ENCODE measurements at regions not wholly inside any gene's neighbourhood (a gene's known extent, or its start where the extent isn't known, plus 50 kb on each side); places are given as distances from the start of the nearest gene placed in this dataset.
"Not testable (repeated sequence)": the region's sequence is repeated elsewhere in the genome, so short reads cannot be mapped to it uniquely, and the experiment has no call there.

DNA sequence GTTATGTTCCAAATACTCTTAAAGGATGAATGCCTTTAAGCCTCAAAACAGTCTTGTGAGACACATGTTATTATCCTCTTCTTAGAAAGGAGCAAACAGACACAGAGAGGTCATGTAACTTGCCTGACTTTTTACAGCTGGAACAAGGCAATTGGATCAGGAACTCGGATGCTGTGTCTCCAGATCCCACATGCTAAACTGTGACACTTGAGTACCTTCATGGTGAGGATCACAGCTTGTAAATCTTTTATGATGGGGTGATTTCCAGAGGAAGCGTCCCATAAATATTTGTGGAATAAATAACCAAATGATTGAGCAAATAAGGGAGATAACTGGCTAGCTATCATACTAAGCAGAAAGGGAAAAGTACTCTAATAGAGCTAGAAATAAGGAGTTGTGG, 171.2 kb downstream of the C11orf91 start:
- Histone ChIP-seq H3K9me3 (replicated peaks in 1 of 3) (peaks cover 0 to 6% (median 0%) of the 10 kb centered on the region in 3 donors), H3K27ac (no peak overlapping the region), H3K4me1 (replicated peaks in 1 of 2) (no peaks in the 10 kb centered on the region), H3K36me3 (replicated peaks in 1 of 2) (no peaks in the 10 kb centered on the region), H3K27me3 (no peaks in the 10 kb centered on the region), H3K4me3 (no peak overlapping the region)
- no peak for TF ChIP-seq CTCF (IDR thresholded peaks at IDR 0.05)
- TF ChIP-seq POLR2A (IDR thresholded peaks at IDR 0.05), result no peak
- DNase-seq, result no peak
- WGBS, 4 donors, result 76 to 88% (median 80%) methylated on average over 2 of the region's 2 CpGs
- intact Hi-C loops (cut with DNase I), result no loop called here

GRCh38 chr11:33527738-33528137, 172.9 kb downstream of the C11orf91 start:
- H3K36me3 ChIP-seq (replicated peaks in 1 of 2); H3K4me1 ChIP-seq (replicated peaks in 1 of 2); H3K27ac ChIP-seq; H3K27me3 ChIP-seq; intact Hi-C loops (cut with DNase I); DNase-seq; H3K4me3 ChIP-seq; H3K9me3 ChIP-seq (replicated peaks in 1 of 3): not testable (repeated sequence)
- WGBS, 4 donors, result 88 to 94% (median 91%) methylated on average over 4 of the region's 4 CpGs

DNA sequence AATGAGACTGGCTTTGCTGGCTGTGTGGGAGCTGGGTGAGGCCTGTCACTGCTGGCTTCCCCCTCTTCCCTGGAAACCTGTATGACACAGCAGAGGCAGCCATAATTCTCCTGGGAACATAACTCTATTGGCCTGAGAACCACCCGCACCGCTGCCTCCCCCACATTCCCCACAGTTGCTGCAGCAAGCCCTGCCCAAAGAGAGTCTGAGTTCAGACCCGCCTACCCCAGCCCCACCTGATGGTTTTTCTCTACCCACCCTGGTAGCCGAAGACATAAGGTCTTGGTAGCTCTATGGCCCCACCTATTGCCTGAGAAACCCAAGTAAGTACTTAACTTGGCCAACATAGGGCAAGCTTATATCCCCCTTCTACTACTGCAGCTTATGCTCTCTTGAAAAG, 174.8 kb downstream of the C11orf91 start:
- H3K4me1 ChIP-seq (replicated peaks in 1 of 2), result no peaks in the 10 kb centered on the region
- no peak overlapping the region for H3K4me3 ChIP-seq
- intact Hi-C loops (cut with DNase I), result no loop called here
- no peak for TF ChIP-seq CTCF (IDR thresholded peaks at IDR 0.05)
- TF ChIP-seq POLR2A (IDR thresholded peaks at IDR 0.05), result no peak
- 83 to 94% (median 90%) methylated on average over 4 of the region's 4 CpGs for WGBS, 4 donors
- H3K36me3 ChIP-seq (replicated peaks in 1 of 2), result no peaks in the 10 kb centered on the region
- no peak for DNase-seq
- H3K27ac ChIP-seq, result no peak overlapping the region
- H3K9me3 ChIP-seq (replicated peaks in 1 of 3), result peaks cover 0 to 6% (median 0%) of the 10 kb centered on the region in 3 donors
- no peaks in the 10 kb centered on the region for H3K27me3 ChIP-seq

- intact Hi-C loops (cut with DNase I), result no loop called here
- Histone ChIP-seq H3K36me3 (replicated peaks in 1 of 2) (no peaks in the 10 kb centered on the region), H3K4me1 (replicated peaks in 1 of 2) (no peaks in the 10 kb centered on the region), H3K9me3 (replicated peaks in 1 of 3) (no peaks in the 10 kb centered on the region), H3K4me3 (no peak overlapping the region), H3K27me3 (no peaks in the 10 kb centered on the region), H3K27ac (no peak overlapping the region)
- WGBS, 4 donors, result 77 to 83% (median 78%) methylated on average over 3 of the region's 3 CpGs
- no peak for DNase-seq
- TF ChIP-seq CTCF (IDR thresholded peaks at IDR 0.05) (no peak), POLR2A (IDR thresholded peaks at IDR 0.05) (no peak)
These were observed 179.2 kb downstream of the C11orf91 start for GRCh38 chr11:33521384-33521783.

GRCh38 chr11:33520112-33520511, 180.5 kb downstream of the C11orf91 start:
- TF ChIP-seq POLR2A (IDR thresholded peaks at IDR 0.05) (no peak), CTCF (IDR thresholded peaks at IDR 0.05) (no peak)
- DNase-seq, result no peak
- H3K36me3 ChIP-seq (replicated peaks in 1 of 2), result no peaks in the 10 kb centered on the region
- H3K27ac ChIP-seq, result no peak overlapping the region
- WGBS, 4 donors, result 0 to 54% (median 25%) methylated on average over 1 of the region's 1 CpG
- H3K4me1 ChIP-seq (replicated peaks in 1 of 2), result no peaks in the 10 kb centered on the region
- H3K9me3 ChIP-seq (replicated peaks in 1 of 3), result no peaks in the 10 kb centered on the region
- no peaks in the 10 kb centered on the region for H3K27me3 ChIP-seq
- intact Hi-C loops (cut with DNase I), result no loop called here
- H3K4me3 ChIP-seq, result no peak overlapping the region

All from adrenal gland (tissue), 9 donors.